HFF-Myc (cell line): ENCODE measurements at regions not wholly inside any gene's neighbourhood (a gene's known extent, or its start where the extent isn't known, plus 50 kb on each side); places are given as distances from the start of the nearest gene placed in this dataset.

Experiments
- DNase-seq: peaks from one replicate; pipeline ENCODE4 v3.0.0-alpha.2; 2011; ENCODE audit warnings: low read depth; ENCODE audit errors: extremely low read depth
- H3K4me3 ChIP-seq: replicated peaks from 2 replicates; pipeline ENCODE4 v1.5.1; 2011; ENCODE audit warnings: low read depth, mild to moderate bottlenecking, control low read depth, low read length
- TF ChIP-seq, protein P1 (sequence below): IDR thresholded peaks from 2 replicates; pipeline ENCODE4 v1.5.1; 2012; ENCODE audit warnings: mild to moderate bottlenecking, low read depth, low read length, control low read depth; ENCODE audit errors: missing control alignments

DNA sequence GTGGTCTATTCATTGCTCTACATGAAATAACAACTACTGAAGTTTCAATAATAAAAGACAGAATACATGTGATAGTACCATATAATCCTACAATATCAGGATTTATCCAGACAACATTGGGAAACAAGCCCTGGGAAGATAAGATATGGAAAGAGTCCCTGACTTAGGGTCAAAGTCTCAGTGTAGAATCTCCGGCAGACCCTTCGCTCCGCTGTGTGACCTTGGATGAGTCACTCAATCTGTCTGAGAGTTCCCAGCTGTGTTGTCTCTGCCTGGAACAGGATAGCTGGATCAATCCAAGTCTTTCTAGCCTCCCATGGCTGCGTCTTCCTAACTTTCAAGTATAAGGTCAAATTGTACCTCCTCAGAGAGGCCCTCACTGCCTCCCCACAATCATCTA is 335.9 kb downstream of the TMEM114 start:
- no peak for DNase-seq
- no peak overlapping the region for H3K4me3 ChIP-seq
- TF ChIP-seq, protein P1, sequence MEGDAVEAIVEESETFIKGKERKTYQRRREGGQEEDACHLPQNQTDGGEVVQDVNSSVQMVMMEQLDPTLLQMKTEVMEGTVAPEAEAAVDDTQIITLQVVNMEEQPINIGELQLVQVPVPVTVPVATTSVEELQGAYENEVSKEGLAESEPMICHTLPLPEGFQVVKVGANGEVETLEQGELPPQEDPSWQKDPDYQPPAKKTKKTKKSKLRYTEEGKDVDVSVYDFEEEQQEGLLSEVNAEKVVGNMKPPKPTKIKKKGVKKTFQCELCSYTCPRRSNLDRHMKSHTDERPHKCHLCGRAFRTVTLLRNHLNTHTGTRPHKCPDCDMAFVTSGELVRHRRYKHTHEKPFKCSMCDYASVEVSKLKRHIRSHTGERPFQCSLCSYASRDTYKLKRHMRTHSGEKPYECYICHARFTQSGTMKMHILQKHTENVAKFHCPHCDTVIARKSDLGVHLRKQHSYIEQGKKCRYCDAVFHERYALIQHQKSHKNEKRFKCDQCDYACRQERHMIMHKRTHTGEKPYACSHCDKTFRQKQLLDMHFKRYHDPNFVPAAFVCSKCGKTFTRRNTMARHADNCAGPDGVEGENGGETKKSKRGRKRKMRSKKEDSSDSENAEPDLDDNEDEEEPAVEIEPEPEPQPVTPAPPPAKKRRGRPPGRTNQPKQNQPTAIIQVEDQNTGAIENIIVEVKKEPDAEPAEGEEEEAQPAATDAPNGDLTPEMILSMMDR, result no peak

DNA sequence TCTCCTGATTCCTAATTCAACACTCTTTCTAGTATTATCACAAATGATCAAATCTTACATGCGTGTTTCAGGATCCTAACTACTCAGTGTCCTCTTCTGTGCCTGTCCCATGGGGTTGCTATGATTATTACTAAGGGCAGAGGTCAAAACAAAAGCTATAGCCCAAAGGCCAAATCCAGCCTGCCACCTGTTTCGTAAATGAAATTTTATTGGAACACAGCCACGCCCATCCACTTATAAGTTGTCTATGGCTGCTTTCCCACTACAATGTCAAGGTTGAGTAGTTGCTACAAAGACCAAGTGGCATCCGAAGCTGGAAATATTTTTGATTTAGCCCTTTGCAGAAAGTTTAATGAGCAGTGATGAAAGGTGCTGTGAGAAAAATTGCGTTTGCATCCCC is 336.6 kb downstream of the TMEM114 start:
- no peak for DNase-seq
- TF ChIP-seq, protein P1, result no peak
- H3K4me3 ChIP-seq, result no peak overlapping the region

DNA sequence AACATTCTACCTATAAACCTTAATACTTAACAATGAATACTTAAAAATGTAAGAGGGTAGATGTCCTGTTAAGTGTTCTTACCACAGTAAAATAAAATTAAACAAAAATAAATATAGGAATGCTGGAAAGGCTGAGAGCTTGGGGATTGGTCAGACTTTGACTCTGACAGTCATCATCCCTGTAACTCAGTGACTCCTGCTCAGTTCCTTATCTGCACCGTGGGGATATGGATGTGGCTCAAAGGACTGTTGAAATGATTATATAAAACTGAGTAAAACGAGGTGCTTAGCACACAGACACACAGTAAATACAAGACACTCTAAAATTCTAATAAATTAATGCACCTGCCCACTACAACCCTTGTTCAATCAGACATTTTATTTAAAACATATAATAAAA is 338.6 kb downstream of the TMEM114 start:
- no peak for DNase-seq
- no peak overlapping the region for H3K4me3 ChIP-seq
- TF ChIP-seq, protein P1, result no peak

DNA sequence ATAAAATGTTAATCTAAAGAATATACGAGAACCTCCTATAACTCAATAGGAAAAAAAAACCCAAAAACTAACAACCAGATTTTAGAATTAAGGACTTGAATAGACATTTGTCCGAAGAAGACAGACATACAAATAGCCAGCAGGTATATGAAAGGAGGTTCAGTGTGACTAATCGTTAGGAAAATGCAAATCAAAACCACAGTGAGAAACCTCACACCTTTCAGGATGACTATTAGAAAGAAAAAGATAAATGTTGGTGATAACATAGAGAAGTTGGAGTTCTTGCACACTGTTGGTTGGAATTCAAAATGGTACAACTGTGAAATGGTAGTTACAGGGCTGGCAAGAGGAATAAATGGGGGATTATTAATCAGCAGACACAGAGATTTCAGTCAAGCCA is 339.0 kb downstream of the TMEM114 start:
- H3K4me3 ChIP-seq, result no peak overlapping the region
- no peak for DNase-seq
- TF ChIP-seq, protein P1, result no peak

DNA sequence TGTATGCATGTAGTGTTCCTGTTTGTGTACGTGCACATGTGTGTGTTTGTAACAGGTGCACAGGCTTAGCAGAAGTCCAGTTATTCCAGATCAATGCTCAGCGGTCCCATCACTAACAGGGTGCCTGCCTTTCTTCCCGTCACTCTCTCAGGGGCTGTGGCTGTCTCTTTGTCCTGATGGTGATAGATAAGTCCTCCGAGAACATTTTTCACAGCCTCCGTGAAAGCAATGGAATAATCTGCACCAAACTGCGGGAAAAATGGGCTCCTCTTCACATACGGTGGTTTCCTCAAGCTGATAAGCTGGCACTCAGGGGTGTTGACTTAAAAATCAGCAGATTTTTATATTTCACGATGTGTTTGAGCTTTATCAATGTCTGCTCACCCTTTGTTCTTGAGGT is 342.3 kb downstream of the TMEM114 start:
- TF ChIP-seq, protein P1, result no peak
- DNase-seq, result no peak

DNA sequence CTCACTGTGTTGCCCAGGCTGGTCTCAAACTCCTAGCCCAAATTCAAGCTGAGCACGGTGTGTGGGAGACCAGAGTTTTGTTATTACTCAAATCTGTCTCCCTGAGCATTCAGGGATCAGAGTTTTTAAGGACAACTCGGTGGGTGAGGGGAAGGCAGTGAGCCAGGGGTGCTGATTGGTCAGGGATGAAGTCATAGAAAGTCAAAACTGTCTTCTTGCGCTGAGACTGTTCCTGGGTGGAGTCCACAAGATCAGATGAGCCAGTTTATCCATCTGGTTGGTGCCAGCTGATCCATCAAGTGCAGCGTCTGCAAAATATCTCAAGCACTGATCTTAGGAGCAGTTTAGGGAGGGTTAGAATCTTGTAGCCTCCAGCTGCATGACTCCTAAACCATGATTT is 346.3 kb downstream of the TMEM114 start:
- TF ChIP-seq, protein P1, result no peak
- H3K4me3 ChIP-seq, result no peak overlapping the region
- no peak for DNase-seq

More for the DNA sequence above, 342.3 kb downstream of the TMEM114 start:
- H3K4me3 ChIP-seq, result no peak overlapping the region

DNA sequence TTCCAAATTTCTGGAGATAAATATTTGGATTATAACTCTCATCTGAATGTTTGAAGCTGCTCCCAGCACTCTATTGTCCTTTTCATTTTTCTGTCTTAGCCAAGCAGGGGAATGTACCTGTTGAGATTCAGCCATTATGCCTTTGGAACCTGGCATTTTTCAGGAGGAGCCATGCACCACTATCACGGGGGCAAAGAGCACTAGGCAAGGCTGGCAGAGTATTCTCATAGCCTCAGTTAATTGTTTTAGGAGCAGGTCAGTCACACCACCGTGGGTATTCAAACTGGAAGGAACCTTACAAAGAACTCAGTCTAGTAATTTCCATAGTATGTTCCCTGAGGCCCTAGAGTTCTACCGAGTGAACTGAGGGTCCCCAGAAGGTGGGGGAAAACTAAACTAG is 348.9 kb downstream of the TMEM114 start:
- TF ChIP-seq, protein P1, result no peak
- no peak overlapping the region for H3K4me3 ChIP-seq
- DNase-seq, result no peak
